Memory B cell (primary cell): ENCODE measurements at regions not wholly inside any gene's neighbourhood (a gene's known extent, or its start where the extent isn't known, plus 50 kb on each side); places are given as distances from the start of the nearest gene placed in this dataset.
"Not testable (repeated sequence)": the region's sequence is repeated elsewhere in the genome, so short reads cannot be mapped to it uniquely, and the experiment has no call there.

Source experiments
- ATAC-seq: fragments of 150-1000 bp; cut with Tn5 transposase; 2 replicates; pipeline ENCODE4 v1.10.0; 2021; ENCODE audit warnings: low read depth, mild to moderate bottlenecking, moderate library complexity
- DNase-seq, 2 donors: peaks; one replicate each; pipeline ENCODE4 v3.0.0; 2022; ENCODE audit warnings: low spot score in 2 of 2
- H3K27ac Mint-ChIP-seq: one replicate; pipeline ENCODE4 v1.8.0; 2022; ENCODE audit warnings: mild to moderate bottlenecking, moderate library complexity, mixed read lengths
- H3K27me3 Mint-ChIP-seq: one replicate; pipeline ENCODE4 v1.8.0; 2022; ENCODE audit warnings: mixed read lengths
- H3K36me3 Mint-ChIP-seq: one replicate; pipeline ENCODE4 v1.8.0; 2022; ENCODE audit warnings: mild to moderate bottlenecking, mixed read lengths
- H3K4me1 Mint-ChIP-seq: one replicate; pipeline ENCODE4 v1.8.0; 2022; ENCODE audit warnings: mixed read lengths
- H3K4me3 Mint-ChIP-seq: one replicate; pipeline ENCODE4 v1.8.0; 2022; ENCODE audit warnings: mild to moderate bottlenecking, moderate library complexity, mixed read lengths
- H3K9me3 Mint-ChIP-seq: one replicate; pipeline ENCODE4 v1.8.0; 2022; ENCODE audit warnings: mixed read lengths

DNA sequence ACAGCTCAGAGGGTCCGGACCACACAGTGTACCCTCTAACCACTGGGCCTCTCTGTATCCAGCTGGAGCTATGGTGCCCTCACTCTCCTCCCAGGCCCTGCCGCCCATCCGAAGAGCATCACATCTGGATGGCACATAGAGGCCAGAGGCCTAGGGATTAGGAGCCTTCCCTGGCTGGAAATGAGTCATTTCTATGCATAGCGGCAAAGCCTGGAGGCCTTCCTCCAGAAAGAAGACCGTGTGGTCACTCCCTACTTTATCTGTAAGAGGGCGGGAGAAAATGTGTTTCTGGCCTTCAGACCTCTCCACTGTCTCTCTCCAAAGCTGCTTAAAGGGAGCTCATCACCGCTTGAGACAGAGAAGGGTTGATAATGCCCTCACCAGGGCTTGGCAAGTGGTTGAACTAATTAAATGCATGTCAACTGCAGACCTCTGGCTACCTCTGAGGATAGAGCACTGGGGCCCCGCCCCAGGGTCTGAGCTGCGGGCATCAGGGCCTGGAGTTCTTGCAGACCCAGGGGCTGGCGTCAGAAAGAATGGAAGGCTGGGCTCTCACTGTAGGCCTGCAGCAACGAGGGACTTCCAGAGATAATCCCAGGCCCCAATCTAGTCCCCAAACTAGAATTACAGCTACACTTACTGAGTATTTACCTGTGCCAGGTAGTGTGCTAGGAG is 122.2 kb downstream of the IRX5 start:
- no peaks in the 10 kb centered on the region for H3K4me1 Mint-ChIP-seq
- ATAC-seq (no peak), DNase-seq (no peak)
- no peak overlapping the region for H3K4me3 Mint-ChIP-seq
- H3K36me3 Mint-ChIP-seq, result no peaks in the 10 kb centered on the region
- H3K9me3 Mint-ChIP-seq, result peaks cover 5% of the 10 kb centered on the region
- H3K27ac Mint-ChIP-seq, result no peak overlapping the region
- H3K27me3 Mint-ChIP-seq, result peaks cover 9% of the 10 kb centered on the region

DNA sequence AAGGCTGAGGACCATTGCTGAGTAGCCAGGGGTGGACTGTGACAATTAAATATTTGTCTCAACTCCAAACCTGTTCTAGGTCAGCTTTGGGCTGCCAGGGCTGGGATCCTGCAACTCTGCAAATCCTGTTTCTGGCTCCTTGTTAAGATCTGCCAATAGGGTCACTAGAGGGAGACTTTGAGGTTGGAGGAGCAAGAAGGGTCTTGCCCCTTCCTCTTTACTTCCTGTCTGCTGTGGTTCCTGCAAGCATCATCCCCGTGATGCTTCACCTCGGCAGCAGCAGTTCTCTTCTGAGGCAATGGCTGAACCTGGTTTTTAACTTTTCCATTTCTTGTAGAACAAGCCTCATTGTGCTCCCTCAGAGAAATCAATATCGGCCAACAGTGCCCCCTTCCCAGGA is 124.6 kb downstream of the IRX5 start:
- Mint-ChIP-seq H3K4me1 (no peaks in the 10 kb centered on the region), H3K9me3 (peaks cover 5% of the 10 kb centered on the region), H3K27ac (no peak overlapping the region), H3K27me3 (peaks cover 14% of the 10 kb centered on the region), H3K36me3 (no peaks in the 10 kb centered on the region), H3K4me3 (no peak overlapping the region)
- no peak for ATAC-seq
- no peak for DNase-seq

DNA sequence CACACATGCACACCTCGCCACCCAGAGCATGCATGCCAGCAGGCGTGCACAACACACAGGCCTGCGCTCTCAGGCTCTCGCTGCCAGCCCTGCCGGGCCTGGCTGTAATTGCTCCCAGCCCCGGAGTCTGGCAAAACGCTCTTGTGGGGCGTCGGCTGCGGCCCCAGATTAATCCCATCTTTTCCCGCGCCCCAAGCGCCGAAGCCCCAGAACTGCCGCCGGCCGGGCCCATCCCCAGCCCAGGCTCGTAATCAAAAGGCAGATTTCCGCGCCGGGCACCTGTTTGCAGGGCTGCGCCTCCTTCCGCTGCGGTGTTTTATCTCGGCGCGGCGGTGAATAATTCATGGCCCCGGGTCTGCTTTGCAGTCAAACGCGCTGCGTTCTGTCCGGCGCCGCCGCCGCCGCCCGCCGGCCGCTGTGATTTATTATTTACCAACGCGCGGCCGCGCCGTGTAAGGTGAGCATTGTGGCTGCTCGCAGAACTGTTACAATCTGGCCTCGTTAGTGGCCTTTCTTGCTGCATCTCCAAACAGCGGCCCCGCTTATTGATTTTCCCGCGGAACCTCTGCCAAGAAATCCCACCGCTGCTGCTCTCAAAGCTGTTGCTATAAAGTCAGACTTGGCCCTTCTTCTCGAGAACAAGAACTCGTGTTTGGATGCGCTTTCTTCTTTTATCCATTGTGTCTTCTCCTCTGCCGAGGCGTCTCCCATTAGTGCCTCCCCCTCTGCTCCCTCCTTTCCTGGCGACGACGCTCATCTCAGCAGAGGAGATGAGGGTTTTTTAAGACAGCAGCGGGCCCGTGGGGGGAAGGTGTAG is 126.1 kb downstream of the IRX5 start:
- no peak for DNase-seq
- ATAC-seq, result no peak
- H3K27me3 Mint-ChIP-seq, result peaks cover 18% of the 10 kb centered on the region

DNA sequence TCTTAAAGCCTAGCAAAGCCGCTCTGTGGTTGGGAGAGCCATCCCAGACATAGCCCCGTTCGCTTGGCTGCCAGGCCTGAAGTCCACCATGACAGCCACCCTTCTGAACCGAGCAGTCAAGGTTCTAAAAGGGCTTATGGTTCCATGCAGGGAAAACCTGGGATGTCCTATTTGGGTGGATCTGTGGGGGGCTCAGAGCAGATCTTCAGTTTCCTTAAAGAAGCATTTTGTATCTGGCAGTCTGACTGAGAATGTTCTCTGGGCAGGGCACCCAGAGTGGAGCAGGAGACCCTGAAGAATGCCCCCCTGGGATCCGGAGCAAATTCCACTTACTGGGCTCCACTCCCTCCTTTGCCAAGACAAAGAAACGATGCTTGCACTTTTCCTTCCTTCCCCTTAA is 127.2 kb downstream of the IRX5 start:
- Mint-ChIP-seq H3K9me3 (peaks cover 3% of the 10 kb centered on the region), H3K4me3 (no peak overlapping the region), H3K27me3 (peaks cover 18% of the 10 kb centered on the region), H3K27ac (no peak overlapping the region), H3K4me1 (no peaks in the 10 kb centered on the region), H3K36me3 (no peaks in the 10 kb centered on the region)
- ATAC-seq, result no peak
- no peak for DNase-seq

More for the DNA sequence above, 126.1 kb downstream of the IRX5 start:
- Mint-ChIP-seq H3K36me3 (no peaks in the 10 kb centered on the region), H3K4me3 (no peak overlapping the region), H3K4me1 (no peaks in the 10 kb centered on the region), H3K9me3 (peaks cover 5% of the 10 kb centered on the region), H3K27ac (no peak overlapping the region)

DNA sequence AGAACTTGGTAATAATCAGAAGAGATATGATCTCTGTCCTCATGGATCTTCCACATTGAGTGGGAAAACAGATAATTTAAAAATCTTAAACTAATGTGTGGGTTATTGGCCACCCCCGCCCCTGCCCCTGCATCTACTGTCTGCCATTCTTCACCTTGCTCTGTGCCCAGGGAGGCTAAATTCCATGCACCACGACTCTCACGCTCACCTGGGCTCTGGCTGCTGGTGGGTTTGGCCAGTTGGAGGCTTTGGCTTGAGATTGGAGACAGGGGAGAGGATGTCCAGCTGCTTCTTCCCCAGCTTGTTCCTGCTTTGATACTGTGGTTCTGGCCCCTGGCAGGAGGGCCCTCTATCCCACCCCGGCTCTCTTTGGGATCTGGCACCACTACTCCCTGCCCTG is 127.9 kb downstream of the IRX5 start:
- Mint-ChIP-seq H3K4me3 (no peak overlapping the region), H3K9me3 (peaks cover 3% of the 10 kb centered on the region), H3K36me3 (no peaks in the 10 kb centered on the region), H3K4me1 (no peaks in the 10 kb centered on the region), H3K27me3 (peaks cover 18% of the 10 kb centered on the region), H3K27ac (no peak overlapping the region)
- ATAC-seq (no peak), DNase-seq (no peak)

DNA sequence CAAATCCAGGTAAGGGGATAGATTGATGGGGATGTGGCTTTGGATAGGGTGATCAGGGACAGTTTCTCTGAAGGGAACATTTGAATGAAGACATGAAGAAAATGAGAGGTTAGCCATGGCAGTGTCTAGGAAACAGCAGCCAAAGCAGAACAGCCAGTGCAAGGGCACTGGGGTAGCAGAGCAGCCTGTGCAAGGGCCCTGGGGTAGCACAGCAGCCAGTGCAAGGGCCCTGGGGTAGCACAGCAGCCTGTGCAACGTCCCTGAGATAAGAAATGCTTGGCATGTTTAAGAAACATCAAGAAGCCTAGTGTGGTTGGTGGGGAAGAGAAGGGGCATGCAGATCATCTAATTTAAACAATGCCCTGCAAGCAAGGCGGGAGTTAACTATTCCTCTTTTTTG is 128.5 kb downstream of the IRX5 start:
- Mint-ChIP-seq H3K9me3 (peaks cover 3% of the 10 kb centered on the region), H3K27ac (no peak overlapping the region), H3K4me3 (no peak overlapping the region), H3K36me3 (no peaks in the 10 kb centered on the region), H3K4me1 (no peaks in the 10 kb centered on the region), H3K27me3 (peaks cover 18% of the 10 kb centered on the region)
- DNase-seq, result no peak
- no peak for ATAC-seq

DNA sequence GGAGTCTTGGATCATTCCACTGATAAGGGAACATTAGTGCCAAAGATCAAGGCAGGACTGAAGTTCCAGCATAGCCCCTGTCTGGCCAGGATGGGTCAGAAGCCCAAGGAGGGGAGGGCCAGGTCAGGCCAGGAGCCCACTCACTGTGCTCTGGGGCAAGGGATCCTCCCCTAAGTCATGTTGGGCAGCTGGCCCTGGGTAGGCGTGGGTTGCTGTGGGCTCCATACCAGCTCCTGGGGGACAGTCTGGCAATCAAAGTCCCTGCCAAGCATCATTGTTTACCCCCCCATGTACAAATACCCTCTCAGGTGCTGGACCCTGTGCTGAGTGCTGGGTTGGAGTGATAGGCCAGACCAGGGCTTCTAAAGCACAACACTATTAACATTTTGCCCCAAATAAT is 130.5 kb downstream of the IRX5 start:
- Mint-ChIP-seq H3K9me3 (no peaks in the 10 kb centered on the region), H3K4me1 (no peaks in the 10 kb centered on the region), H3K27ac (no peak overlapping the region), H3K4me3 (no peak overlapping the region), H3K27me3 (peaks cover 11% of the 10 kb centered on the region), H3K36me3 (no peaks in the 10 kb centered on the region)
- DNase-seq (no peak), ATAC-seq (no peak)

DNA sequence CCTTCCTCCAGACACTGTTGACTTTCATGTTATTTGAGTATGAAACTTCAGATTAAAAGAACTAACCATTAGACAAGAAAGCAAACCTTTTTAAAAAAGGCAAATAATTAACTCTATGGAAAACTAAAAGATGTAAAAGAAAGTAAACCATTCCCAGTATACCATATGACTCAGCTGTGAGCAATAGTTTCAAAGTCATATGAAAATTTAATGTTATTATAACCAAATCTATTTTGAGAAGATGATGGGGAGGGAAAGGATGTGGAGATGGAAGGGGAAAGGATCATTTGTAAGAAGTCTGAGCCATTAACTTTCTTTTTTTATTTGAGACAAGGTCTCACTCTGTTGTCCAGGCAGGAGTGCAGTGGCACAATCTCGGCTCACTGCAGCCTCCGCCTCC is 131.8 kb downstream of the IRX5 start:
- Mint-ChIP-seq H3K4me1 (no peaks in the 10 kb centered on the region), H3K27ac (no peak overlapping the region), H3K9me3 (no peaks in the 10 kb centered on the region), H3K4me3 (no peak overlapping the region), H3K27me3 (peaks cover 8% of the 10 kb centered on the region), H3K36me3 (no peaks in the 10 kb centered on the region)
- ATAC-seq, result no peak
- DNase-seq, result no peak

DNA sequence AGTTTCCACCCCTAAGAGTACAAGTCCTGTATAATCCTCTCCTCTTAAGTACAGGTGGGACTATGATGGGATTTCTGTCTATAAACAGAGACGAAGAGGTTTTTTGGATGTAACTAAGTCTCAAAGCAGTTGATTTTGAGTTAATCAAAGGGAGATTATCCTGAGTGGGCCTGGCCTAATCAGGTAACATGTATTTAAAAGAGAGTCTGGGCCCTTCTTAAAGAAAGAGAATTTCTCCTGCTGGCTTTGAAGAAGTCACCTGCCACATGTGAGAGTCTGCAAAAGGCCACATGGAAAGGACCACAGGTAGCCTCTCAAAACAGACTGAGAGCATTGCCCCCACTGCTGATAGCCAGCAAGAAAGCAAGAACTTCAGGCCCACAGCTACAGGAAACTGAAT is 142.3 kb downstream of the IRX5 start:
- Mint-ChIP-seq H3K4me1 (no peaks in the 10 kb centered on the region), H3K9me3 (no peaks in the 10 kb centered on the region), H3K36me3 (no peaks in the 10 kb centered on the region), H3K27ac (no peak overlapping the region), H3K27me3 (no peaks in the 10 kb centered on the region), H3K4me3 (no peak overlapping the region)
- ATAC-seq (no peak), DNase-seq (no peak)

DNA sequence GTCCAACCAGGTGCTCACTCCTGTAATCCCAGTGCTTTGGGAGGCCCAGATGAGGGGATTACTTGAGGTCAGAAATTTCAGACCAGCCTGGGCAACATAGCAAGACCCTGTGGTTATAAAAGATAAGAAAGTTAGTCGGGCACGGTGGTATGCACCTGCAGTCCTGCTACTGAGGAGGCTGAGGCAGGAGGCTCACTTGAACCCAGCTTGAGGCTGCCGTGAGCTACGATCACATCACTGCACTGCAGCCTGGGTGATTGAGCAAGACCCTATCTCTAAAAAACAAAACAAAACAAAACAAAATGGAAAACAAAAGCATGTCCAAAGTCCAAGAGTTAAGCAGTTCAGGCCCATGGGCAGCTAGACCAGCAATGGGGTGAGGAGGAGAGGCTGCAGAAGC is 143.2 kb downstream of the IRX5 start:
- DNase-seq (no peak), ATAC-seq (no peak)
- Mint-ChIP-seq H3K27me3 (no peaks in the 10 kb centered on the region), H3K4me1 (no peaks in the 10 kb centered on the region), H3K4me3 (no peak overlapping the region), H3K27ac (no peak overlapping the region), H3K9me3 (no peaks in the 10 kb centered on the region), H3K36me3 (no peaks in the 10 kb centered on the region)

DNA sequence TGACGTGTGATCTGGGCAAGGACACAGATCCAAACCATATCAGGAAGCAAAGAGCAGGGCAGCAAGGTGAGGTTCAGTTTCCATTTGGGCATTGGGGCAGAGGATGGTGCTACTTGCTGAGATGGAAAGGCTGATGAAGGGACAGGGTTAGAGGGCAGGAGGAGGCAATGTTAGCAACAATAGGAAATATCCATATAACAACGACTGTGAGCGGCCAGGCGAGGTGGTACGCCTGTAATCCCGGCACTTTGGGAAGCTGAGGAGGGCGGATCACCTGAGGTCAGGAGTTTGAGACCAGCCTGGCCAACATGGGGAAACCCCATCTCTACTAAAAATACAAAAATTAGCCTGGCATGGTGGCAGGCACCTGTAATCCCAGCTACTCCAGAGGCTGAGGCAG is 144.5 kb downstream of the IRX5 start:
- not testable (repeated sequence) for H3K9me3 Mint-ChIP-seq, H3K36me3 Mint-ChIP-seq, H3K27ac Mint-ChIP-seq, H3K27me3 Mint-ChIP-seq, DNase-seq, H3K4me3 Mint-ChIP-seq, H3K4me1 Mint-ChIP-seq, ATAC-seq

DNA sequence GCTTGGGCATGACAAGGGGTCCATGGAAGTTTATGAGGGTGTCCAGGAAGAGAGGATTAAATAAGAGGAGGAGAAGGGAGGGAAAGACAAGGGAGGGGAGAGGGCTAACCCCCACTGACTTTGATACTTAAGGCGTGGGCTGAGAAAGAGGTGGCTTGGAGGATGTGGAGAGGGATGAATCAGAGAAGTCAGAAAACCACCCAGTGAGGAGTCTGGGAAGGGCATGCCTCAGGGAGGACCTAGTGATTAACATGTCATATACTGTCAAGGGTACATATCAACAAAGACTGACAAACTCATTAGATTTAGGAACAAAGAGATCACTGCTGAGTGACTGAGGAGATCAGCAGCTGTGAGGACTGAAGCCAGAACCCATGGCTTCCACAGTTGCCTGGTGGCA is 145.4 kb downstream of the IRX5 start:
- H3K9me3 Mint-ChIP-seq, result no peaks in the 10 kb centered on the region
- H3K27ac Mint-ChIP-seq, result no peak overlapping the region
- H3K36me3 Mint-ChIP-seq, result no peaks in the 10 kb centered on the region
- DNase-seq, result no peak
- H3K27me3 Mint-ChIP-seq, result no peaks in the 10 kb centered on the region
- no peaks in the 10 kb centered on the region for H3K4me1 Mint-ChIP-seq
- no peak for ATAC-seq
- H3K4me3 Mint-ChIP-seq, result no peak overlapping the region

DNA sequence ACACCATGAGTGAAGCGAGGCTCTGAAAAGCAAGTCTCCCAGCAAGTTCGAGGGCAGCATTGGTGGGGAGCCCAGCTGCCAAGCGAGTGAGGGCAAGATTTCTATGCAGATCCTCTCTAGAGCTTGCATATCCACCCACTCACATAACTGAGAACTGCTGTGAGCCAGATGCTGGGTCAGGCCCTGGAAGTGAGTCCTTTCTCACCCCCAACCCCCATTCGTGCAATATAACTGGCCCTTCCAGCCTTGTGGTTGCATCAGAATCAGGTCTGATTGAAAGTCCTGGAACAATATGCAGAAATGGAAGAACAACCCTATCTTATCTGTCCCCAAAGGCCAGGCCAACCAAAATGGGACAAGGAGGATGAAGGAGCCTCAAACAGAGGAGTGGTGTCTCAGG is 146.6 kb downstream of the IRX5 start:
- ATAC-seq (no peak), DNase-seq (no peak)
- Mint-ChIP-seq H3K9me3 (no peaks in the 10 kb centered on the region), H3K27me3 (no peaks in the 10 kb centered on the region), H3K4me3 (no peak overlapping the region), H3K36me3 (no peaks in the 10 kb centered on the region), H3K4me1 (no peaks in the 10 kb centered on the region), H3K27ac (no peak overlapping the region)

DNA sequence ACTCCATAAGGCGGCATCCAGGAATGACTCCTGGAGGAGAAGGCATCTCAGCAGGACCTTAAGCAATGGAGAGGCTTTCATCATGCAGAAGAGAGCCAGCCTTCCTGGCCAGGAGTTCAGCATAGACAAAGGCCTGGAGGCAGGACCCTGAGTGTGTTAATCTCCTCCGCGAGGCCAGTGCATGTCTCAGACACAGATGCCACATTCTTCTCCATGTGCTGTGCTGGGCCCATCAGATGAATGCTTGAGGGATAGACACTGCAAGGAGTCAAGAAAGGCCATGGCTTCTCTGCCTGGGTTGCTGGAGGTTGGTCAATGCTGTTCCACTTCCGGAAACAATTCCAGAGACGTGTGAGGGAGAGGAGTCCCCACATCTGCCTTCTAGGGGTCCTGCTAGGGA is 147.5 kb downstream of the IRX5 start:
- Mint-ChIP-seq H3K9me3 (no peaks in the 10 kb centered on the region), H3K27me3 (no peaks in the 10 kb centered on the region), H3K36me3 (no peaks in the 10 kb centered on the region), H3K27ac (no peak overlapping the region), H3K4me1 (no peaks in the 10 kb centered on the region), H3K4me3 (no peak overlapping the region)
- ATAC-seq (no peak), DNase-seq (no peak)
